Loucy (cell line): ENCODE measurements at regions not wholly inside any gene's neighbourhood (a gene's known extent, or its start where the extent isn't known, plus 50 kb on each side); places are given as distances from the start of the nearest gene placed in this dataset.
"Not testable (repeated sequence)": the region's sequence is repeated elsewhere in the genome, so short reads cannot be mapped to it uniquely, and the experiment has no call there.

Experiments used
- H2AFZ ChIP-seq: fragments of 200-600 bp; sonication (generic); 2 replicates; pipeline ENCODE4 v1.6.0; 2016; ENCODE audit warnings: antibody characterized with exemption, mild to moderate bottlenecking, low read length, moderate library complexity
- H3F3A ChIP-seq: fragments of 200-600 bp; 2 replicates; pipeline ENCODE4 v1.6.0; 2016; ENCODE audit warnings: antibody characterized with exemption, low read depth, mild to moderate bottlenecking
- H3K27me3 ChIP-seq: fragments of 200-600 bp; sonication (generic); 2 replicates; pipeline ENCODE4 v1.6.1; 2014; ENCODE audit warnings: low read length, mild to moderate bottlenecking; ENCODE audit not compliant: insufficient read depth, poor library complexity, severe bottlenecking
- H3K36me3 ChIP-seq: fragments of 200-600 bp; sonication (generic); 2 replicates; pipeline ENCODE4 v1.6.1; 2016; ENCODE audit warnings: low read length; ENCODE audit not compliant: insufficient read depth
- H3K4me1 ChIP-seq: fragments of 200-600 bp; sonication (generic); 2 replicates; pipeline ENCODE4 v1.5.1; 2014; ENCODE audit warnings: low read length, mild to moderate bottlenecking; ENCODE audit not compliant: insufficient read depth, poor library complexity, severe bottlenecking
- H3K4me2 ChIP-seq: fragments of 200-600 bp; sonication (generic); 2 replicates; pipeline ENCODE4 v1.6.0; 2014; ENCODE audit warnings: antibody characterized with exemption, low read length, low read depth, mild to moderate bottlenecking; ENCODE audit not compliant: poor library complexity, severe bottlenecking
- H3K4me3 ChIP-seq: fragments of 200-600 bp; sonication (generic); 2 replicates; pipeline ENCODE4 v1.5.1; 2014; ENCODE audit warnings: low read length, mild to moderate bottlenecking, mixed read lengths; ENCODE audit not compliant: poor library complexity, severe bottlenecking
- H3K79me2 ChIP-seq: fragments of 200-600 bp; sonication (generic); 2 replicates; pipeline ENCODE4 v1.6.1; 2014; ENCODE audit warnings: low read length; ENCODE audit not compliant: insufficient read depth
- H3K9ac ChIP-seq: fragments of 200-600 bp; sonication (generic); 2 replicates; pipeline ENCODE4 v1.6.0; 2014; ENCODE audit warnings: mild to moderate bottlenecking, low read depth, low read length, moderate library complexity; ENCODE audit not compliant: poor library complexity, severe bottlenecking
- H3K9me2 ChIP-seq: fragments of 200-600 bp; sonication (generic); replicated peaks from 2 replicates; pipeline ENCODE4 v1.6.1; 2016; ENCODE audit warnings: low read depth, low read length, mixed read lengths
- H3K9me3 ChIP-seq: fragments of 200-600 bp; sonication (generic); 2 replicates; pipeline ENCODE4 v1.6.1; 2014; ENCODE audit warnings: mild to moderate bottlenecking, antibody characterized with exemption, low read length, low read depth; ENCODE audit not compliant: insufficient read depth
- H4K20me1 ChIP-seq: fragments of 200-600 bp; sonication (generic); 2 replicates; pipeline ENCODE4 v1.6.0; 2014; ENCODE audit warnings: antibody characterized with exemption, low read length, mild to moderate bottlenecking; ENCODE audit not compliant: insufficient read depth, poor library complexity, severe bottlenecking

GRCh38 chr21:5085456-5085855 is 5435.9 kb upstream of the TPTE start:
- H2AFZ ChIP-seq, H3K36me3 ChIP-seq, H3K4me1 ChIP-seq, H3K9me2 ChIP-seq, H4K20me1 ChIP-seq, H3K9ac ChIP-seq, H3F3A ChIP-seq, H3K27me3 ChIP-seq, H3K9me3 ChIP-seq, H3K79me2 ChIP-seq, H3K4me2 ChIP-seq, H3K4me3 ChIP-seq: not testable (repeated sequence)

GRCh38 chr21:5086416-5086815 is 5435.0 kb upstream of the TPTE start:
- H3K9me3 ChIP-seq, H3K4me3 ChIP-seq, H3K9me2 ChIP-seq, H3K4me1 ChIP-seq, H3K79me2 ChIP-seq, H2AFZ ChIP-seq, H3K27me3 ChIP-seq, H4K20me1 ChIP-seq, H3K9ac ChIP-seq, H3F3A ChIP-seq, H3K36me3 ChIP-seq, H3K4me2 ChIP-seq: not testable (repeated sequence)

GRCh38 chr21:5088820-5089219 is 5432.6 kb upstream of the TPTE start:
- not testable (repeated sequence) for H3F3A ChIP-seq

GRCh38 chr21:5089399-5090089 is 5431.8 kb upstream of the TPTE start:
- H3K9me3 ChIP-seq, H3K9me2 ChIP-seq, H4K20me1 ChIP-seq, H3F3A ChIP-seq, H3K4me3 ChIP-seq, H2AFZ ChIP-seq, H3K36me3 ChIP-seq, H3K4me2 ChIP-seq, H3K9ac ChIP-seq, H3K79me2 ChIP-seq, H3K27me3 ChIP-seq, H3K4me1 ChIP-seq: not testable (repeated sequence)

More at GRCh38 chr21:5088820-5089219, 5432.6 kb upstream of the TPTE start:
- H3K36me3 ChIP-seq, H3K4me3 ChIP-seq, H3K27me3 ChIP-seq, H2AFZ ChIP-seq, H3K4me1 ChIP-seq, H3K79me2 ChIP-seq, H4K20me1 ChIP-seq, H3K9me3 ChIP-seq, H3K4me2 ChIP-seq, H3K9ac ChIP-seq, H3K9me2 ChIP-seq: not testable (repeated sequence)

- H2AFZ ChIP-seq, H3K27me3 ChIP-seq, H3K9ac ChIP-seq, H3K4me1 ChIP-seq, H3K79me2 ChIP-seq, H3K36me3 ChIP-seq, H3F3A ChIP-seq, H3K4me2 ChIP-seq, H4K20me1 ChIP-seq, H3K9me3 ChIP-seq, H3K9me2 ChIP-seq, H3K4me3 ChIP-seq: not testable (repeated sequence)
These were observed 5431.0 kb upstream of the TPTE start for GRCh38 chr21:5090132-5091079.

GRCh38 chr21:5091274-5091673 is 5430.1 kb upstream of the TPTE start:
- H3K9me2 ChIP-seq, H3K4me2 ChIP-seq, H3K4me3 ChIP-seq, H3F3A ChIP-seq, H3K4me1 ChIP-seq, H2AFZ ChIP-seq, H3K79me2 ChIP-seq, H3K27me3 ChIP-seq, H3K36me3 ChIP-seq, H3K9me3 ChIP-seq, H4K20me1 ChIP-seq, H3K9ac ChIP-seq: not testable (repeated sequence)

DNA sequence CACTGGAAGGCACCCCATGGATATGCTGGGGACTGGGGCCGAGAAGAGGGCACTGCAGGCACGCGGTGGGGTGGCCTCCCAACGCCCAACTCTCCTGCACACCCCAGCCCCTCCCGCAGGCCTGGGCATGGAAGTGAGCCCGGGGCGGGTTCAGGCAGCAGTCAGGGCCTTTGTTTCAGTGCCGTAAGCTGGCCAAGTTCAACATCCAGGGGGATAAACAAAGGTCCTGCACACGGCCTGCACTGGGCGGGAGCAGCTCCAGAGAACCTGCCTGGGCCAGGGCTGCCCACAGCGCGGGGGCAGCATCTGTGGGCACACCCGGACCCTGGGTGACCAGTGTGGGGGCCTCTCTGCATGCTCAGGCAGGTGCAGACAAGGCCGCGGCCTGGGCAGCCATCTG is 5425.8 kb upstream of the TPTE start:
- not testable (repeated sequence) for H4K20me1 ChIP-seq, H3K9me3 ChIP-seq, H3K4me2 ChIP-seq, H3K36me3 ChIP-seq, H3F3A ChIP-seq, H3K79me2 ChIP-seq, H3K9me2 ChIP-seq, H2AFZ ChIP-seq, H3K4me3 ChIP-seq, H3K4me1 ChIP-seq, H3K9ac ChIP-seq, H3K27me3 ChIP-seq
